MG63 (cell line): ENCODE measurements at regions not wholly inside any gene's neighbourhood (a gene's known extent, or its start where the extent isn't known, plus 50 kb on each side); places are given as distances from the start of the nearest gene placed in this dataset.

Source experiments
- DNase-seq: peaks from one replicate; pipeline ENCODE4 v3.0.0-alpha.2; 2020
- H3K27me3 ChIP-seq: fragments of 250-450 bp; sonication (Bioruptor Pico); 2 replicates; pipeline ENCODE4 v1.5.1; 2020; ENCODE audit warnings: mild to moderate bottlenecking, moderate library complexity
- H3K36me3 ChIP-seq: fragments of 250-450 bp; sonication (Bioruptor Pico); 2 replicates; pipeline ENCODE4 v1.5.1; 2020; ENCODE audit warnings: mild to moderate bottlenecking, moderate library complexity
- H3K4me3 ChIP-seq: fragments of 250-450 bp; sonication (Bioruptor Pico); 2 replicates; pipeline ENCODE4 v1.5.1; 2020; ENCODE audit warnings: mild to moderate bottlenecking, moderate library complexity
- H3K9me3 ChIP-seq: fragments of 250-450 bp; sonication (Bioruptor Pico); 2 replicates; pipeline ENCODE4 v1.5.1; 2020; ENCODE audit warnings: mild to moderate bottlenecking, moderate library complexity

DNA sequence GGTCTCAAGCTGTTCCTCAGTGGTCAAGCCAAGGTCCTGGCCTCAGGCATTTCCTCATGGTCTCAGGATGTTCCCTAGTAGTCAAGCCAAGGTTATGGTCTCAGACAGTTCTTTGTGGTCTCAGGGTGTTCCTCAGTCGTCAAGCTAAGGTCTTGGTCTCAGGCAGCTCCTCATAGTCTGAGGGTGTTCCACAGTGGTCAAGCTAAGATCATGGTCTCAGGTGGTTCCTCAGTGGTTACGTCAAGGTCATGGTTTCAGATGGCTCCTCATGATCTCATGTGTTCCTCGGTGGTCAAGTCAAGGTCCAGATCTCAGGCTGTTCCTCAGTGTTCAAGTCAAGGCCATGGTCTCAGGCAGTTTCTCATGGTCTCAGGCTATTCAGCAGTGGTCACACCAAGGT, 540.1 kb downstream of the VRK1 start:
- Histone ChIP-seq H3K4me3 (no peak overlapping the region), H3K27me3 (no peaks in the 10 kb centered on the region), H3K36me3 (no peaks in the 10 kb centered on the region), H3K9me3 (no peaks in the 10 kb centered on the region)
- no peak for DNase-seq

DNA sequence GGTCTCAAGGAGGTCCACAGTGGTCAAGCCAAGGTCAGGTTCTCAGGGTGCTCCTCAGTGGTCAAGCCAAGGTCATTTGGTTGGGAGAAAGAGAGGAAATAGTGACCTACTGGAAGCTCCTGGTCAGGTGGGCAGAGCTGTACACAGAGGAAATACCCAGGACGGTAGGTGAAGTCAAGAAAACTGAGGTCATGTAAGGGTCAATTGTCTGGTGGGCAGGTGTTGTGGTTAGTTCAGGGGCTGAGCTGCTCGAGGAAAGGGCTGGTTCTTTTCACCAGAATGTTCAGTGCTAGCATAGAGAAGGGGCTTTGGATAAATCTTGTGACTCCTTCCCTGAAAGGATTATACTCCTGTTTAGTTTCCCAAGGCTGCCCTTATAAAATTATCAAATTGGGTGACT, 540.5 kb downstream of the VRK1 start:
- H3K27me3 ChIP-seq: no peaks in the 10 kb centered on the region
- H3K9me3 ChIP-seq: no peaks in the 10 kb centered on the region
- no peak overlapping the region for H3K4me3 ChIP-seq
- H3K36me3 ChIP-seq: no peaks in the 10 kb centered on the region
- no peak for DNase-seq

DNA sequence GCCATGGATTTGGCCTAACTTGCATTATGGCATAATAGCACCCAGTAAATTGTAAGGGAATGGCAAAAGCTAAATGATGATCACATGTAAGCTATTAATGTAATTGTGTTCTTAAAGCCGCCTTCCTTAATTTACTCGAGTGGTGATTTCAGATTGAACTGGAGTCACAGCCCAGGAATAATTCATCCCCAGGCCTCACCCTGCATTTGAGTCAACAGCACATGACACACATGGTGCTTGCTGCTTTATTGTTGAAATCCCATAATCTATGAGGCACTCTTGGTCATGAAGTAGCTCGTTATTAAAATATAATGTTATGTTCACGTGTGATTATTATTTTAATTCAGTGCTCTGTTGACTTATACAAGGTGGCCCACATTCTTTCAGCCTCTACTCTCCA, 547.5 kb downstream of the VRK1 start:
- no peak for DNase-seq
- Histone ChIP-seq H3K27me3 (no peaks in the 10 kb centered on the region), H3K4me3 (no peak overlapping the region), H3K36me3 (no peaks in the 10 kb centered on the region), H3K9me3 (no peaks in the 10 kb centered on the region)

DNA sequence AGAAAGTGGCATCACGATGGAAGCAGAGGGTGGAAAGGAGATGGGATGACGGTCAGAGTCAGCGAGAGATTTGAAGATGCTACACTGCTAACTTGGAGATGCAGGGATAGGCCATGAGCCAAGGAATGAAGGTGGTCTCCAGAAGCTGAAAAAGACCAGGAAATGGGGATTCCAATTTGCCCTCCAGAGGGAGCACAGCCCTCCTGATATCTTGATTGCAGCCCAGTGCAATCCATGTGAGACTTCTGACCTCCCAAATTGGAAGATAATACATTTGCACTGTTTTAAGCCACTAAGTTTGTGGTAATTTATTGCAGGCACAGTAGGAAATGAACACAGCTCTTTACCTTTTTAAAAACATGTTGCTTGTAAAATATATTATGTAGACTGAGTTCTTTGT, 549.5 kb downstream of the VRK1 start:
- Histone ChIP-seq H3K9me3 (no peaks in the 10 kb centered on the region), H3K4me3 (no peak overlapping the region), H3K36me3 (no peaks in the 10 kb centered on the region), H3K27me3 (no peaks in the 10 kb centered on the region)
- DNase-seq: no peak

DNA sequence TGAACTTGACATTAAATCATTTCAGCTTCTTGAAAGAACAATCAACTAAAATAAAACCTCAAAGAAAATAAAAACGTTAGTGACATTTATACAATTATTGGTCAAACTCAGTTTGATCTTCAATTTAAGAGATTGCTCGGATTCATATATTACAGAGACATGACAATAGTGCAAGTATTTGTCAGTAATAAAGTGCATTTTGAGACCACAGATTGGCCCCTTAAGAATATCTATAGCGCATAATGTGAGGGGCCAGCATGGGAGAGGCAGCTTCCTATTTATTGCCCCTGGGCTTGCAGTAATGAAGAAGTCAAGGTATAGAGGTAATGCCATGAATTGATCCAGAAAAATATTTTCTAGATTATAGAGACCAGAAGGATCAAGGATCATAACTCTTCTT, 552.3 kb downstream of the VRK1 start:
- DNase-seq: no peak
- H3K27me3 ChIP-seq: no peaks in the 10 kb centered on the region
- no peaks in the 10 kb centered on the region for H3K36me3 ChIP-seq
- no peaks in the 10 kb centered on the region for H3K9me3 ChIP-seq
- H3K4me3 ChIP-seq: no peak overlapping the region

DNA sequence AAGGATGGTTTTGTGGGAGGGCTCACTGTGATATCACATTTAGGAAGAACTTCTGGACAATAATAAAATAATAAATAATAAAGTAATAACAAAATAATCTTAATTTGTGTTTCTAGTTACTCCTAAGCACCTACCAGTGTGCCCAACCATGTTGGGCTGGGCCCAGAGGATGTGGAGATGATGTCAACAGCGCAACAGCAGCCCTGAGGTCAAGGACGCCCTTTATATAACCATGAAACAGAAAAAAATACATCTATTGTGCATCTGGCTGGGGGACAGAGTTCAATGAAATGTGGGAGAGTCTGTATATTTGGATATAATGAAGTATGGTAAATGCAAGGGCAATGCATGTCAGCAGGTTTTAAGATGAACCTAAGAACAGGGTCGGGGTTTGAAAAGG, 552.8 kb downstream of the VRK1 start:
- H3K27me3 ChIP-seq: no peaks in the 10 kb centered on the region
- H3K9me3 ChIP-seq: no peaks in the 10 kb centered on the region
- H3K36me3 ChIP-seq: no peaks in the 10 kb centered on the region
- DNase-seq: no peak
- H3K4me3 ChIP-seq: no peak overlapping the region

DNA sequence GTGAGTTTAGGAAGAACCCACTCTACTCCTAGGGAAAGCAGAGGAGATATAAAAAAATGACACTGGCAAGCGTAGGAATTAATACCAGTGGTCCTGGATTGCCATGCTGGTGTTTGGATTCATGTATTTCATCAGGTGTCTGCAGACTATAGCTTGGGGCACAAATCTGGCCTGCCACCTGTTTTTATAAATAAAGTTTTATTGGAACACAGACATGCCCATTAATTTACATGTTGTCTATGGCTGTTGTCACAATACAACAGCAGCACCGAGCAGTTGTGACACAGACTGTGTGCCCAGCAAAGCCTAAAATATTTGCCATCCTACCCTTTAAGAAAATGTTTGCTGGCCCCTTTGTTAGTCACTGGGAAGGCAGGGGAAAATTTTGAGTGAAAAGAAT, 553.2 kb downstream of the VRK1 start:
- no peaks in the 10 kb centered on the region for H3K9me3 ChIP-seq
- DNase-seq: no peak
- H3K4me3 ChIP-seq: no peak overlapping the region
- no peaks in the 10 kb centered on the region for H3K36me3 ChIP-seq
- H3K27me3 ChIP-seq: no peaks in the 10 kb centered on the region

DNA sequence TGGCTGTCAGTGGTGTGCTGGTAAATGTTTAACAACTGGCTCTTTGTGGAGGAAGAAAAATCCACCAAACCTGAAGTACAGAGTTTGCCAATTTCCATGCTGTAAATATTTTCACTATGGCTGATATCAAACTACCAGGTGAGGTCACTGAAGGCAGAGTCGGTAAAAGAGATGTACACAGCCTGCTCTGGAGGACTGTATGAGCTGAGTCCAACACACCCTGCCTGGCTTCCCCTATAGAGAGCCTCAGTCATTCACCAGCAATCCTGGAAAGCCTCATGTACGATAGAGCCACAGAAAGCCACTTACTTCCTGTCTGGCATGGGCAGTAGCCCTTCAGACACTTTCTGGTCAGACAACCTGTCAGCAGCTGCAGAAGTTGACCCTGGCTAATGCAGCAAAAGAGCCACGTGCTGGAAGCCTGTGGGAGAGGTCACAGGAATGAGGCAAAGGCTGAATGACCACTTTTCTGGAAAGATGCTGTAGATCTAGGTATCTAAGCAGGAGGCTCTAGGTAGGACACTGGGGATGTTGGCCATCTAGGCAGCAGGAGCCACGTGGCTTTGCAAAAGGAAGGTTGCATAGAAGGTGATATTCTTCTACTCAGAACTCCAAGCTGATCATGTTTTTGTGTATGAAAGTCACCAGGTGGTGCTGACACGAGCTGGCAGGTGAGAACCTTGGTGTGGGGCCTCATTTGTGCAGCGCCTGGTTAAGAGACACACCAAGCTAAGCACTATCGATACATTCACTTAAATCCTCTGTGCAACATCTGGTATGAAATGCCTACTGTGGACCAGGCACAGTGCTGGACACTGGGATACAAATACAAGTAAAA, 553.9 kb downstream of the VRK1 start:
- H3K27me3 ChIP-seq: no peaks in the 10 kb centered on the region
- DNase-seq: no peak
- no peaks in the 10 kb centered on the region for H3K9me3 ChIP-seq
- H3K36me3 ChIP-seq: no peaks in the 10 kb centered on the region
- no peak overlapping the region for H3K4me3 ChIP-seq

DNA sequence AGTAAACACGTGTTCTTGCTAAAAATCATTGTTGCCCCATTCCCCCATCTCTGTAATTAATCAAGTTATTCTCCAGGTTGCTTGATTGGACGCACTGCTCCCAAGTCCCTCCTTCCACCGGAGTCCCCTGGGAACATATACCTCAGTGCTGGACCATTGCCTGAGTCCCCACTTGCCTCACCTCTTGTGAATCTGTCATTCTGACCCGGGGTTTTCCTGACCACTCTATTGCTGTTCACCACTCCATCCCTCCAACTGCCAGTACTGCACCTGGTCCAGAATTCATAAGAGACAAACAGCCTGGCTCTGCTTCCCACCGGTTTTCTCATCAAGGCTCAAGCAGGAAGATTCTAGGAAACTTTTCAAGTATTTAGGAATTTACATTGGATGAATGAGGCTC, 555.9 kb downstream of the VRK1 start:
- no peak for DNase-seq
- Histone ChIP-seq H3K4me3 (no peak overlapping the region), H3K36me3 (no peaks in the 10 kb centered on the region), H3K27me3 (no peaks in the 10 kb centered on the region), H3K9me3 (no peaks in the 10 kb centered on the region)

DNA sequence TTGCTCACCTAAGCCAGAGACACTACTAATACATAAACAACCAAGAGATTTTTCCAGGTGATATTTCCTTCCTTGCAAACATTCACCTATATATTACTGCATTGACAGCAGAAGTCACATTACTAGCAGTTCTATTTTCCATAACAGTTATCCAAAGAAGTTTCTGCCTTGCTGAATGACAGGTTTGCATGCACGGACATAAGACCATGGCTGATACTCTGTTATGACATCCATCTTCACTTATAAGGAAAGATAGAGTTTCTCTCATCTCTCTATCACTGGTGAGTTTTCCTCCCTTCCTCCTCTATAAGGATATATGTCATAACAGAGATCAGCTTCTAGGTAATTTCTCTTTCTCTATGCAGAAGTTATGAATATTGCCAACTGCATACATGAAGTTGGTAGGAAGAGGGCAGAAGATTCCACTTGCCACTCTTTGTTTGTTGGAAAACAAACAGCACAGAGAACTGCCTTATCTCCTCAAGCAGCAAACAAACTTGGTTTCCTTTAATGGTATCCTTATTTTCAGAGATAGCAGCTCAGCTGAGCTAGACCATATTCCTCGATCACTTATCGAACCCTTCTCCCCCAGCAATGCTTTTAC, 557.0 kb downstream of the VRK1 start:
- Histone ChIP-seq H3K9me3 (no peaks in the 10 kb centered on the region), H3K36me3 (no peaks in the 10 kb centered on the region), H3K4me3 (no peak overlapping the region), H3K27me3 (no peaks in the 10 kb centered on the region)
- no peak for DNase-seq

DNA sequence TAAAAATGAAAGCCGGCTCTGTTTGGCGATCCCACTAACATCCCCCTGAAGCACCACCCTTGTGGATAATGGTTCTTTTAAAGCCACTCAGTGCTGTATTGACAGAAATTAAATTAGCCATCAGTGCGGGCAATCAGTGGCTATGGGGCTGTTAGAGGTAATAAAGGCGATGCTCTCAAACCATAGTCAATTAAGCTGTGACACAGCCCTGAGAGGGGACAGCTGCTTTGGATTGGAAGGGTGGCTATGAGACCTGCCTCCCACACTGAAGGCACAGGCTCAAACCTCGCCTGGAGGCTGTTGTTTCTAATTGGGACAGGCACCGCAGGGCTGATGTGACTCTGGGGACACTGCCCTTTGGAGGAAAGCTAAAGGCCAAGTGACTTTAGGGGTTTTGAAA, 562.2 kb downstream of the VRK1 start:
- Histone ChIP-seq H3K36me3 (no peaks in the 10 kb centered on the region), H3K4me3 (no peak overlapping the region), H3K9me3 (no peaks in the 10 kb centered on the region), H3K27me3 (no peaks in the 10 kb centered on the region)
- no peak for DNase-seq

DNA sequence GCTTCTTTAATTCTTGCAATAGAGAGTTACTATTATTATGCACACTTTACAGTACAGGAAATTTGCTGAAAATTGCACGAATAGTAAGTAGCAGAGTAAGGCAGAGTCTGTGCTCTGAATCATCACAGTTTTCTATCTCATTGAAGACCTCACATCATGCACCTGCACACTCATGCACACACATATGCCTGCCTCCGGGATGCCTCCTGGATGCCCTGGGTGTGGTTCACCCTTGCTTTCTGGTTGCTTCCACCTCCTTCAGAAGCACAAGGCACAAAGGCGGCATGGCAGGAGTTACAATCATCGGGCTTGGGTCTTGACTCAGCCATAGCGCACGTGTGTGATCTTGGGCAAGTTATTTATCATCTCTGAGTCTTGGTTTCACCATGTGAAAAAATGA, 564.0 kb downstream of the VRK1 start:
- Histone ChIP-seq H3K36me3 (no peaks in the 10 kb centered on the region), H3K9me3 (no peaks in the 10 kb centered on the region), H3K27me3 (no peaks in the 10 kb centered on the region), H3K4me3 (no peak overlapping the region)
- DNase-seq: no peak

DNA sequence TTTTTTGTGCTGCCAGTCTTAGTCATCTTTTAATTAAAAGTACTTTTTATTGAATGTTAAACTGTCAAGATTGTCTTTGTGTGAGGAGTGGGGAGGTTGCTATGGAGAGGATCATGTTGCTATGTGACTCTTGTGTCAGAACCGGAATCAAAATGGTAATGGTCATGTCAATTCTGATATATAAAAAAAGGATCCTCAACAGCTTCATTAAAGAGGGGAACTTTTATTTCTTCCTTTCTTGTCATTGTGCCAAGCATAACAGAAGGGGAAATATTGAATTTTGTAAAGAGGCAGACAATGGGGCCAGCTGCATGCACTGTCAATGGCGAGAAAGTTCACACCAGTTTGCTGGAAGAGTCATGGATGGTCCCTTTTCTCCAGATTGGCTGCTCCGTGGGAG, 564.8 kb downstream of the VRK1 start:
- no peaks in the 10 kb centered on the region for H3K27me3 ChIP-seq
- DNase-seq: no peak
- no peak overlapping the region for H3K4me3 ChIP-seq
- H3K36me3 ChIP-seq: no peaks in the 10 kb centered on the region
- no peaks in the 10 kb centered on the region for H3K9me3 ChIP-seq

DNA sequence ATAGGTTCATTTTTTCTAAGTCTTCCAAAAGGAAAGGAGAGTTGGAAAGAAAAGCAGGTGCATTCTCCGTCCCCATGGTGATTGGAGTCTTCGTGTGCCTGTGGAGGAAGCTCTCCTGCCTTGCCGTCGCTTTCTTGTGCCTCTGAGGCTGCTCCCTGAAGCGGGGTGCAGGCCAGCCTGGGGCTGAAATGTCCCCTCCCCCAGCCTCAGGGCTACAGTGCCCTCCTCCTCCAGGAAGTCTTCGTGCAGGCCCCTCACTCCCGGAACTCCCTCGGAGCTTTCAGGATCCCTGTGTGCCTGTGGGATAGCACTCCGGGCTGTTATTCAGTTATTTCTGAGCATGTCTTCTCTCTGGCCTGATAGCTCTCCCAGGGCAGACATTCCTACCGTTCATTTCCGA, 569.2 kb downstream of the VRK1 start:
- Histone ChIP-seq H3K9me3 (no peaks in the 10 kb centered on the region), H3K4me3 (no peak overlapping the region), H3K36me3 (no peaks in the 10 kb centered on the region), H3K27me3 (no peaks in the 10 kb centered on the region)
- DNase-seq: no peak

DNA sequence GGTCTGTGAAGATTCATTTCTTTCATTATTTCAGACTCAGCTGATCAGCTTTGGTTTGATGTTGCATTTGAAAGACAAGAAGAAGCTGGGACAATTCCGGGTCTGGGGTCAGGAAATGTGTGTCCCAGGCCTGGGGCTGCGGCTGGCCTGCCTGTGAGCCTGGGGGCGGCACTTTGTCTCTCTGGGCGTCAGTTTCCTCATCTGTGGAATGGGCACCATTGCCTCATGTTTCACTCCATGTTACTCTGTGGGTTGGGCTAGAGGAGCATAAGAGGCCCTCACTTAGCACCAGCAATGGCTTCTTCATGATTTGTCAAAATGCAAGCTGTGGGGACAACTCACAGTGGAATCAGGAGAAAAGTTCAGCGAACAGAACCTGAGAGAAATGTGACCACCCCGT, 570.1 kb downstream of the VRK1 start:
- Histone ChIP-seq H3K27me3 (no peaks in the 10 kb centered on the region), H3K9me3 (no peaks in the 10 kb centered on the region), H3K36me3 (no peaks in the 10 kb centered on the region), H3K4me3 (no peak overlapping the region)
- DNase-seq: no peak

DNA sequence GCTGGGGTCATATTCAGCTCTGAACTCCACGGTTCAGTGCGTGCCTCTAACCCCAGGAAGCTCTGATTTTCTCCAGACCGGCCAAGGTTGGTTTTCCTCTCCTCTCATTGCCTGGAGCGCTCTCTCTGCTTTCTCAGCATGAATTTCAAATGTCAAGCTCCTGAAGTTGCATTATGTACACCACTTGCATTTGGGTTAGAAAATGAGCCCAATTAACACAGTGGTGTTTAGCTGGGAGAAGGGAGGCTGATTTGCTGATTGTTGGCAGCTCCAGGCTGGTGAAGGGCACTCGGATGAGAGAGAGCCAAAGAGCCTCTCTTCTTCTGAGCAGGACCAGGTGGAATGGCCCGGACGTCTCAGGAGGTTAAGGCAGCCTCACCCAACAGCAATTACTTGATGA, 570.9 kb downstream of the VRK1 start:
- no peaks in the 10 kb centered on the region for H3K36me3 ChIP-seq
- H3K27me3 ChIP-seq: no peaks in the 10 kb centered on the region
- H3K4me3 ChIP-seq: no peak overlapping the region
- DNase-seq: no peak
- no peaks in the 10 kb centered on the region for H3K9me3 ChIP-seq

DNA sequence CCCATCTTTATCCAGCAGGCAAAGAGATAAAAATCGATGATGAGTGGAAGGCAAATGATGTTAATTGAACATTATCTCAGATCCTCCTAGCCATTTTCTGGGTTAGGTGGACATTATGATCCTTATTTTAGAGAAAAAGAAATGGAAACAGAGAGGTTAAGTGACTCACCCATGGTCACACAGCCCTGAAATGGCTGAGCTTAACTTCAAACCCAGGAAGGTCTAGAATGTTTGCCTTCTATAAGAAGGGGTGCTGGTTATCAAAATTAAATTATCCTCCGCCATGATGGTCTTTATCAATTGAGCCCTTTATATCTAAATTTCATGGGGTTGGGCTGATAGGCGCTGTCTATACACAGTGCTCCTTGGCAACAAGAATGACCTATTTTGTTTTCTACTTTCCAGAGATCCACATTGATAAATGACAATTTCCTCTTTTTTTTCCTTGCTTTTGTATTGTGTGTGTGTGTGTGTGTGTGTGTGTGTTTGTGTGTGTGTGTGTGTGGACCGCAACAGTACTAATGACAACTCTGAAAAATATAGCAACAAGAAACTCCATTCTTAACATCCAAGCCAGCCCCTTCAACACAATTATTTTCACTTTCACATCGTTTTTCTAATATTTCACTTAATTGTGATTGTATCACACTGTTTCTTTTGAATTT, 571.9 kb downstream of the VRK1 start:
- Histone ChIP-seq H3K27me3 (no peaks in the 10 kb centered on the region), H3K4me3 (no peak overlapping the region), H3K9me3 (no peaks in the 10 kb centered on the region), H3K36me3 (no peaks in the 10 kb centered on the region)
- no peak for DNase-seq

DNA sequence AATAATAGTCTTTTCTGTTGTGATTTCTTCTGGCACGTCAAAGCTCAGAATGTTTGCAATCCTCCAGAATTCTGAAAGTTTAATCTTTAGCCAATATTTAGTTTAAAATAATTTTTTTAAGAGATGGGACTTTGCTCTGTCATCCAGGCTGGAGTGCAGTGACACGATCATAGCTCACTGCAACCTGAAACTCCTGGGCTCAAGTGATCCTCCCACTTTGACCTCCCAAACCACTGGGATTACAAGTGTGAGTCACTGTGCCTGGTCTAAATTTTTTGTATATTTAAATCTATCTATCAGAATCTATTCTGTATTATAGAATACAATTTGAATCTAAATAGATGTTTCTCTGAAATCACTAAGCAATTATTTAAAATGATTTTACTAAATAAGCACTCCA, 572.7 kb downstream of the VRK1 start:
- no peaks in the 10 kb centered on the region for H3K27me3 ChIP-seq
- peak; percentile 40 for DNase-seq
- no peak overlapping the region for H3K4me3 ChIP-seq
- no peaks in the 10 kb centered on the region for H3K9me3 ChIP-seq
- H3K36me3 ChIP-seq: no peaks in the 10 kb centered on the region
